ENCODE measurements at regions not wholly inside any gene's neighbourhood (a gene's known extent, or its start where the extent isn't known, plus 50 kb on each side); places are given as distances from the start of the nearest gene placed in this dataset.
"Not testable (repeated sequence)": the region's sequence is repeated elsewhere in the genome, so short reads cannot be mapped to it uniquely, and the experiment has no call there.

DNA sequence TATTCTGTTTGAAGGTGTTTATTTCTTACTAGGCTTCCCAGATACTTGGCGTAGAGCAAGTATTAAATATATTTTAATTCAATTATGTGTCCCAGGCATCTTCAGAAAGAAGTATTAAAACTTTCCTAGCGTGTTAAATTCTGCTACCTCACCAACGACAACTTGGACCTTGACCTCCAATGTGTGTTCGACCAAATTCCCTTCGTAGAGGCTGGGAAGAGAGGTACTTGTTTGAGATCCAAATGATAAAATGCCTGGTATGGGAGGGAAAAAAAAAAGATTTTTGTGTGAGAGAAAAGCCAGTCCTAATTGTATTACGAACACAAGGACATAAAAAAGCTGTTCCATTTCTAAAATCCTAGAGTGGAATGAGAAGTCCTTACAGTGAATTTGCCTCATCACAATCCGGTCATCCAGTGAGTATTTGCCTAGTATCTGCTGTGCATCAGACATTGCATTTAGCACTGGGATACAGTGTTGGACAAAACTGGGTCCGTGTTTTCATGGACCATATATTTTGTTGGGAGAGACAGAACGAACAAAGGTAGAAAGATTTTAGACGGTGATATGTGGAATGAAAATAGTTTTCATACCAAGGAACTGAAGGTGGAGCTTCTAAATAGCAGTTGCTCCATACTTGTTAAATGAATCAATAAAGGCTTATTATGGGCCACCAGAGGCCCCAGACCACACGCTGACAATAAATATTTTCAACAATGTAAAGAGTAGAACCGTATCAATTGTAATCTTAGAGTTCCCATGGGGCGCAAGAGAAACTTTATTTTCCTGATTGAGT, 103.1 kb downstream of the KIF4B start:
- no peak for DNase-seq

DNA sequence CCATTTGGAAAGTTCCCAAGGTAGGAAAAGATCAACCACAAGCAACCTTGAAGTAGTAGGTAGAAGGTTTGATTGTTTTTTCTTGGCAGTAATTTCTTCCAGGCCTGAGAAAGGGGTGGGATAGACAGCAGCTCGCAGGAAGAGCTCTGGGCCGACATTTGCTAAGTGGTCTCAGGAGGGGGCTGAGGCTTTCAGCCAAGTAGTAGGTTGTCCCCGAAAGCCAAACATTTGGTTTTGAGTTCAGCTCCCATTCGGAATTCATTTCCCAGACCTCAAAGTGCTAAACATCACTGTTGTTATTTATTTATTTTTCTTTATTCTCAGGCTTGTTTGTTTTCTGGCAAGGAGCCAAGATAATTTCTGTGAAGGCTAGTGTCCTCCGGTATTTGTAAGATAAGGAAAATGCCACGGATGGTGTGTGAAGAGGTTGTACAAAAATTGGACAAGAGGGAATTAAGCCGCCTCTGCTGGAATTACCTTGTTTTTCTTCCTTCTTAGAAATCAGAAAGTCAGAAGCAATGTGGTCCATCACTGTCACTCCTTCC, 112.1 kb downstream of the KIF4B start:
- no peak for DNase-seq

DNA sequence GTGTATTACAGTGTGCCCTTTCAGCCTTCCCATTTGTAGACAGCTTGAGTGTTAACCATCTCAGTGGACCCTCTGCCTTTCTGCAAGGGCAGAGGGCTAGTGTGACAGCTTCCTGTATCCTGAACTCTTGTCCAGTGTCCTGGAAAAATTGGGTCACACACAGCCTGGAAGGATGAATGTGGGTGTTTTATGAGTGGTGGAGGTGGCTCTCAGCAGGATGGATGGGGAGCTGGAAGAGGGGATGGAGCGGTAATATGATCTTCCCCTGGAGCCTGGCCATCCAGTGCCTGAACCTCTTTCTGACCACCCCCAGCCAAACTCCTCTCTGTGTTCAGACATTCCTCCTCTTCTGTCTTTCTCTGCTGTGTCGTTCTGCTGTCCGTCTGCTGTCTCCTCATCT, 113.0 kb downstream of the KIF4B start:
- DNase-seq, result no peak

DNA sequence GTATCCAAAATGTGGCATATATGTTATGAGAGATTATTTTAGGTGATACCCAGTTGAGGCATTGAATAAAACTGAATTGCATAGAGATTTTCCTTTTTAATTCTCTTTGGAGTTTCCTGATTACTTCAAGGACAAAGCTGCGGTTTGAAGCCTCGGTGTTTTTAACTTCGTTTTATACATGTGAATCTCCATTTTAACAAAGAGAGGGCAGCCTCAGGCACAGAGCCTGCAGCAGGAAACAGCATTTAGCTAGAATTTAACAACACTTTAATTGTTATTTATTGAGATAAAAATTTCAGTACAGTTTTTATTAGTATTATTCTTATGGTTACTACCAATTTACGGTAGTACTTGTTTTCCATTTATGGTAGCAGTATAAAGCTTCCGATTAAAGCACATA, 114.0 kb downstream of the KIF4B start:
- DNase-seq, result no peak

- DNase-seq, result no peak
These were observed 115.4 kb downstream of the KIF4B start for GRCh38 chr5:155128786-155129512.

DNA sequence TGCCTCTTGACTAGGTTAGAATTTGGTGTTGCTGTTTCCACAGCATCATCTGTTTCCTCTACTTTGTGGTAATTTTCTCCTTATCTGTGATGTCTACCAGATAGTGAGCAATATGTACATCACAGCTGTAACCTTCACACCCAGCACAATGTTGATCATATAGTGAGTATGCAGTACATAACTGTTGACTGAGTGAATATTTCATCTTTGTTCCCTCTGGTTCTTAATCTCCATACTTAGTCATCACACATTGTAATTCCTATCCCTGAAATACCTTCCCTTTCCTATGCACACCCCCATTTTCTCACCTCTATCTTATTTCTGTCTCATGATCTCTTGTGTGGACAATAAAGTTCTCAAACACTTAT, 115.9 kb downstream of the KIF4B start:
- no peak for DNase-seq

GRCh38 chr5:155134130-155134529, 120.6 kb downstream of the KIF4B start:
- DNase-seq, result no peak

- DNase-seq, result no peak
These were observed 122.8 kb downstream of the KIF4B start for GRCh38 chr5:155136216-155136850.

DNA sequence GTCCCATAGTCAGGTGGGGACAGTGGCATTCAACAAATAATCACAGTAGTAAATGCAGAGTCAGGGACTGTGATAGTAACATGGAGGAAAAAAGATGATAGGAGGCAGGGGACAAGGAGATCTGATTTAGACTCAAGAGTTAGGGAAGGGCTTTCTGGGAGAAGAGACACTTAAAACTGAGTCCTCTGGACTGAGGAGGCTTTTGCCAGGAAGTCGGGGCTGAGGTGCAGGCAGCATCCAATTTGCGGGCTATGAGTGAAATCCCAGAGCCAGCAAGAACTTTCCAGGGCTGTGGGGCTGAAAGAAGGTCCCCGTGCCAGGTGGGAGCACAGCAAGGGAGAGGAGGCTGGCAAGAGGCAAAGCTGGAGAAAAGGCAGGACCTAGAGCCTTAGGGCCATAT, 124.1 kb downstream of the KIF4B start:
- no peak for DNase-seq

DNA sequence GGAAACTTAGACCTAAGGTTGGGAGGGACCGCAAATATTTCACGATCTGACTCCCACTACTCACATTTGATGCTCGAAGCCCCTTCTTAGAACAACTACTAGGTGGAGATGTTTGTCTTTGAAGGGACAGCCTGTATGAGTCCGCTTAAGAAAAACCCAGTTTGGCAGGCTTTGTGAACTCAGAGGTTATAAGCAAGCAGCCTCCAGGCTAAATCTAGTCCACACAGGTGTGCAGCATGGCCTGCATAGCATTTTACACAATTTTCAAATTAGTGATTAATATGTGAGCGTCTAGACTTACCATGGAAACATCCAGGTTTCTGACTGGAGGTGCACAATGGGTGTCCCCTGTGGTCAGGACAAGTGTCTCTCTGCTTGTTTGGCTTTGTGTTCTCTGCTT, 127.1 kb downstream of the KIF4B start:
- no peak for DNase-seq

- no peak for DNase-seq
These were observed 131.4 kb downstream of the KIF4B start for GRCh38 chr5:155144956-155145355.

GRCh38 chr5:155147222-155147621, 133.7 kb downstream of the KIF4B start:
- DNase-seq, result no peak

GRCh38 chr5:155148694-155149093, 135.1 kb downstream of the KIF4B start:
- no peak for DNase-seq

DNA sequence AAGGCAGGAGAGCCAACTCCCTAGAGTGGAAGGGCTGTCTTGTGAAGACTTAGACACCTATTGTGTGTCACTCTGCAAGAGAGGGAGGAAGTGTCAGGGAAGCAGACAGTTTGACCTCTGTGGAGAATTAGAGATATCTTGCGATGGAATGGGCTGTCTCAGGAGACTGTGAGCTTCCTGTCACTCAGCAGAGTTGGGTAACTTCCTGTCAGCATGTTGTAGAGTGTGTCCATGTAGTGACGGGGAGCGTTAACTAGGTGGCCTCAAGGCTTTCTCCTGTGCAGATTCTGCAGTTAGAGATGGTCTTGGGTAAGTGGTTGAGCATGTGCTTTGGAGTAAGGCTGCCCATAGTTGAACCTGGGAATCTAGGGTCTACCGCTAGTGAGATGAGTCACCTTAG, 136.5 kb downstream of the KIF4B start:
- no peak for DNase-seq

- no peak for DNase-seq
These were observed 141.4 kb downstream of the KIF4B start for GRCh38 chr5:155154973-155155372.

GRCh38 chr5:155163084-155163483, 149.5 kb downstream of the KIF4B start:
- DNase-seq, result not testable (repeated sequence)

DNA sequence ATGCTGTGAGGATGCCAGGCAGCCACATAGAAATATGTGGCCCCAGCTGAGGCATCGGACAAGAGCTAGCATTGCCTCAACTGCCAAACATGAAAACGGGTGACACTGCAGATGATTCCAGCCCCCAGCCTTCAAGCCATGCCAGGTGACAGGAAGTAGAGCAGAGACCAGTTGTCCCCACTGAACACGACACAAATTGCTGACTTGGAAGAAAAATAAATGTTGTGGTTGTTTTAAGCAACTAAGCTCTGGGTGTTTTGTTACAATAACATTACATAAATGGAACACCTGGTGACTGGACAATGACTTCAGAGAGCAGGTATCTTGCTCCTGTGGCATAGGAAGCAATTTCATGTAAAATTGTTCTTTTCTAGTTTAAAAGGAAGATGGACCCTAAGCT, 154.2 kb downstream of the KIF4B start:
- DNase-seq, result no peak

DNA sequence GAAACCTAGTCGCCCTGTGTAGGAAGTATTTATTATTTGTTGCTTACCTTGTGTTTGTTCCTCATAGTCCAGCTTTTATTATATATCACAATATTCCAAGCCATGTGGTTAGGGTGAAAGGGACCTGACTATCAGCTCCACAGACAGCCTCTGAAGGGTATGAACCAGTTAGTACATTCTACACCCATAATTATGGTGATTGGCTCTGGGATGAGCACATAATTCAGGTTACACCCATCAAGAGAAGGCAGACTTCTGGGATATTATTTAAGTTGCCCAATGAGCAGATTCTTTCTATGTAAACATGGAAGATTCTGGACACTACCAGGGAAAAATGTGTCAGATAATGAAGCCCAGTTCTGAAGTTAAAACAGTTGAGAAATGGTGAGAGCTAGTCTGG, 168.0 kb downstream of the KIF4B start:
- DNase-seq, result no peak

- DNase-seq, result no peak
These were observed 175.9 kb downstream of the KIF4B start for GRCh38 chr5:155189476-155189875.

- DNase-seq, result no peak
These were observed 176.4 kb downstream of the KIF4B start for GRCh38 chr5:155189981-155190380.

- no peak for DNase-seq
These were observed 179.5 kb downstream of the KIF4B start for GRCh38 chr5:155193029-155193428.

DNA sequence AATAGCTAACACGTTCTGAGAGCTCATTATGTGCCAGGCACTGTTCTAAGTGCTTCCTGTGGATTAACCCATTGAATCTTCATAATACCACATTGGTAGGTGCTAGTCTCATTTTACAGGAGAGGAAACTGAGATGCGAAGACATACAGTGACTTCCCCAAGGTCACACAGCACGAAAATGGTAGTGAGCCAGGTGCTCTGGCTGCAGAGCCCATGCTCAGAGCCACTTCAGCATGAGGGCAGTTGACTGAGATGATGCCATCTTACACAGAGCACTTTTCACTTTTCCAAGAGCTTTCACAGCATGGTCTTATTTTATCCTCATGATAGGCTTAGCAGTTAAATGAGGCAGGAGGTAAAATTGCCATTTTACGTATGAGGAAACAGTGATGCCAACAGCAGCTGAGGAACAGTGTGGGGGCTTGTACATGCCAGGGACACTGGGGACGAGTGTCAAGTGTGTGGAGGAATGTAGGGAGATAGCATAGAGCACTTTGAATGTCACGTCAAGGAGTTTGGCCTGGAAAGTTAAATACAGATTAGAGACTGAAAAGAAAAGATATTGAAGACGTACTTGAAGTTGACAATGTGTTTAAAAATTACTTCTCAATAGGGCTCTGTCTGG, 180.0 kb downstream of the KIF4B start:
- no peak for DNase-seq

DNA sequence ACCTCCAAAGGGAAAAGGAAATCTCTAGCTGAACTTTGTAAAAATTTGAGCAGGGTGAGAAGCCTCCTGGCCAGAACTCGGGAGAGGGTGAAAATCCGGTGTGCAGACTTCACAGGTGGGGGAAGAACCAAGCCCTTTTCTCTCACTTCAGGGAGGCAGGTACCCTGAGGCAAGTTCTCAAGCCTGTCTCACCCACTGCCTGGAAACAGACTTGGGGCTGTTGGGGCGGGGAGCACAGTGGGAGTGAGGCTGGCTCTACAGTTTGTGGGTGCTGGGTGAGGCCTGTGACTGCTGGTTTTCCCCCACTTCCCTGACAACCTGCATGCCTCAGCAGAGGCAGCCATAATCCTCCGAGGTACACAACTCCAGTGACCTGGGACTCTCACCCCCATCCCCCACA, 187.1 kb downstream of the KIF4B start:
- no peak for DNase-seq

Measured in activated CD8-positive, alpha-beta memory T cell treated with anti-CD3 and anti-CD28 coated beads for 24 hours (primary cell).